HG02763 (cell line): ENCODE measurements at regions not wholly inside any gene's neighbourhood (a gene's known extent, or its start where the extent isn't known, plus 50 kb on each side); places are given as distances from the start of the nearest gene placed in this dataset.

Source experiments
- ATAC-seq: cut with Tn5 transposase; IDR thresholded peaks from one replicate; pipeline ENCODE4 v1.9.1; 2021; ENCODE audit warnings: mild to moderate bottlenecking, moderate library complexity; ENCODE audit not compliant: unreplicated experiment

DNA sequence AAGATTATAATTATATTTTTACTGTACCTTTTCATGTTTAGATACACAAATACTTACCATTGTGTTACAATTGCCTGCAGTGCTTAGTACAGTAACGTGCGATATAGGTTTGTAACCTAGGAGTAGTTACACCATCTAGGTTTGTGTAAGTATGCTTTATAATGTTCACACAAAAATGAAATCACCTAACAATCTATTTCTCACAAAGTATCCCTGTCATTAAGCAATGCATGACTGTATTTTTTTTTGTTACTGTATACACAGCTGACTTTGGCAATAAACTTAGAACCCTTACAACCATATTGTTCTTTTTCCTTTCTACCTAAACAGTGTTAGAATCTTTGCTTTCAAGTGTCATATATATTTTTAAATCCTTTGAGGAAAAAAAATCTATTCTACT, 303.0 kb upstream of the E2F7 start:
- no peak for ATAC-seq

DNA sequence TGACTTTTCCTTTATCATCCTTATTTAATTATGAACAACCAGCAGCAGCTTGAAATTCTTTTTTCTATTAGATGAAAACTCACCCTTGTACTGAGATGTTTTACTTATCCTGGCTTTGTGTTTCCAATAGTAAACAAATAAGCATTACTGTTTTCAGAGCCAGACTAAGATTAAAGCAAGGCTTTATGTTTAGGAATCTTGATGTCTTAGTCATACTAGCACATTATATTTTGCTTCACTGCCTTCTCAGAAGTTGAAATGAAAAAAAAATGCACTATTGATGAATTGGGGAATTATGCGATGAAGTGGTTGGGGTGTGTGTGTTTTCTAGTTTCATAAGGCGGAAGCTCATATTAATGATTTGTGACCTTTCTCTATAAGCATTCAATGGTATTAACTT, 301.2 kb upstream of the E2F7 start:
- no peak for ATAC-seq

DNA sequence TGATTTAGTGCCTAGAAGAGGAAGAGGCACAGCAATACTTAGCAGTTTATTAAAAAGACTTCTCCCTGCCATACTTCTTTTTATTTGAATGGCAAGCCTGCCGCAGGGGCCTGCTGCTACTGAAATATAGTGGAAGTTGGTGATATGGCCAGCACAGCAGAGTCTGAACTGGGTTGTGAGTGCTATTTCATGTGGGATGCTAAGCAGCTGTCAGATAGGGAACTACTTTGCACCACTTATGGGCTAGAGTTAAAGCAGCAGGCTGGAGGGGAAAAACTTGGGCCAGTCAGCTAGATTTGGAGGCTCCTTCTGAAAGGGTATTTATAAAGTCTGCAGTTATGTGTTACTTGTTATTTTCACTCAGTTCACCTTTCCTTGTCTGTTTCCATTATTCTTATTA, 299.0 kb upstream of the E2F7 start:
- ATAC-seq: no peak

DNA sequence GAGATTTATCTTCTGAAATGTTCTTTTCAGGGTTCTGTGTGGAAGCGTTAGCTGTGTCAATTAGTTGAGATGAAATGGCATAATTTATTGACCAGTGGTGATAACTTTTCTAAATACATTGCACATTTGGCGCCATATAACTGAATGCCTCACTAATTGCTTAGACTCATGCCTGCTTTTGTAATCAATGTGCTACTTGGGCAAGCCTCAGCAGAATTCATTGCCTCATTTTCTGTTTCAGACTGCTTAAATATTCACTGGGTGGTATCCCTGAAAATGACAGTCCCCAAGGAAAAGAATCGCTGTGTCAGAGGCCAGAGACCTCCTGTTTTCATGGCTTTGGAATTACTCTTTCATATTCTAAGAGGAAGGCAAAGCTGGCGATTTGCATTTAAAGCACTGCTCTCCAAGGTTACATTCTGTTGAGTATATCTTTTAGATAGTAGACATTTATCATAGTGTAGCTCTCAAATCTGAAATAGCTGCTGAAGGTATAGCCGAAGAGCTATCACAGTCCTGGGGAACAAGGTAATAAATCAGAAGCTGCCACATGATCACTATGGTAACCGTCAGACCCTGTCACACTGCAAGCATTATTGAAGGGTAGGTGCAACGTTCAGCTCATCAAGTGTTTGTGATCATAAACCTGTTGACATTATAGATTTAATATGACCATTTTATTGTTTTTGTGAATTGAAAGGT, 297.3 kb upstream of the E2F7 start:
- no peak for ATAC-seq

DNA sequence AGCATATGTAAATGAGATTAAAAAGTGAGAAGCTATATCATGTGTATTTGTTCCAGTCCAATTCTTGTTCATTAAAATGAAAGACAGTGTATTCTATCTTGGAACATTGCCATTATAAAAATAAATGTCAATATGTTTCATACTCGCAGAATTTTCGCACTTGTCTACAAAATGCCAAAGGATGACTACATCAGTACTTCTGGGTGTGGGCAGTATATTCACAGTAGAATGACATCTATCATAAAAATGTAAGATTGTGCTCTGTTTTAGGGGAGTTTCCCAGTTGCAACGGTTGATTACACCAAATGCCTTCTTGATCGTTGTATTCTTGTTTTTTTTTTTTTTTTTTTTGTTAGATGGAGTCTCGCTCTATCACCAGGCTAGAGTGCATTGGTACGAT, 292.3 kb upstream of the E2F7 start:
- no peak for ATAC-seq

DNA sequence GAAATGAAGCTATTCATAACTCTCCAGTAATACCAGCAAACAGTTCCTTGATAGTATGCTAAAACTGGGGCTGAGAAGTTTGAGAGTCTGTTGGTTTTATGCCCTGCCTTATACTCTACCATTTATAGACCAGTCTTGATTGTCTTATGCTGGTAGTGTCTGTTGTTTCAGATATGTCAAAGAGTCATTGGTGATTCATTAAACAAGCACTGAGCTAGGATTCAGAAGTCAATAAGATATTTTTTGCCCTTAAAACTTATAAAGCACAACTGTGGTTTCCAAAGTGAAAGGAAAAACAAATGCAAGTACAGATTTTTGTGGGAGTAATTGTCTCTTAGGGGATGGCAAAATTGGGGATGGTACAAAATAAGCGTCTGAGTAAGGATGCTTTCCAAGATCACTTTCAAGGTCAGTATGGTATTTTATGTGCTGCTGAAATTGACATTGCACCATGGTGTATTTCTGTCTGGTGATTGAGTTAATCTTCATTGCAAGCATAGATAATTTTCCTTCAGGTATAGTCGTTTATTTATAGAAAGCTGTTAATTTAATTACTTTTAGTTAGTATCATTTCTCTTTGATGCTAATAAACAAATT, 289.5 kb upstream of the E2F7 start:
- ATAC-seq: no peak

DNA sequence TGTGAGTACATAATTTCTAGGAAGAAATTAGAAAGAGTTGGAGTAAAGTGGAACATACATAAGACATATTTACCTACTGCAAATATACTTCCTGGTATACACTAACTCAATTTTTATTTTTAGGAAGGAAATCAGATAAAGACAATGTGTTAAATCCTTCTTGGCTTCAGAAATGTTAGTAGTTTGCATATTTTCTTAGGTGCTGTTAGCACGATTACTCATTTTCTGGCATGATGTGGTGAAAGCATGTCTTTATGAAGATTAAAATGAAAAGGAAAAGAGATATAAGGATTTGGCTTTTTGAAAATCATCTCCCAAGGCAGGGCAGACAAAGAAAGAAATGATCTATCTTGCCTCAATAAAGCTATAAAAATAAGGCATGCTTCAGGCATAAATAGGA, 287.6 kb upstream of the E2F7 start:
- no peak for ATAC-seq

DNA sequence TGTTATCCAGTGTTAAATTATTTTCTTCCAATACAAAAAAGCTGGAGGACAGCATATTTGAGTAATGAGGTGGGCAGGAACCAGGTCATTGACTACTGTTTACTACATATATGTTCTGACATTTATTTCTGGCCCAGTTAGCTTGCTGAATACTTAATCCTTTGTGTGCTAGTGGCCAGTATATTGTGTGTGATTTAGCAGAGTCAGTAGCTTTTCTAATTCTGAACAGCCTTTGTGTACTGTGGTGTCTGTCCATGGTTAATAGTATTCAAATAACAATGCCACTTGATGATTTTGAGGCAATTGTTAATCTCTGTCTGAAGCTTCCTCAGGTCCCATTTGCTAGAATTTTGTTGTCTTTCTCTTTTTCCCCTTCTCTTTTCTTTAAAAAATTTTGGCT, 286.5 kb upstream of the E2F7 start:
- no peak for ATAC-seq

DNA sequence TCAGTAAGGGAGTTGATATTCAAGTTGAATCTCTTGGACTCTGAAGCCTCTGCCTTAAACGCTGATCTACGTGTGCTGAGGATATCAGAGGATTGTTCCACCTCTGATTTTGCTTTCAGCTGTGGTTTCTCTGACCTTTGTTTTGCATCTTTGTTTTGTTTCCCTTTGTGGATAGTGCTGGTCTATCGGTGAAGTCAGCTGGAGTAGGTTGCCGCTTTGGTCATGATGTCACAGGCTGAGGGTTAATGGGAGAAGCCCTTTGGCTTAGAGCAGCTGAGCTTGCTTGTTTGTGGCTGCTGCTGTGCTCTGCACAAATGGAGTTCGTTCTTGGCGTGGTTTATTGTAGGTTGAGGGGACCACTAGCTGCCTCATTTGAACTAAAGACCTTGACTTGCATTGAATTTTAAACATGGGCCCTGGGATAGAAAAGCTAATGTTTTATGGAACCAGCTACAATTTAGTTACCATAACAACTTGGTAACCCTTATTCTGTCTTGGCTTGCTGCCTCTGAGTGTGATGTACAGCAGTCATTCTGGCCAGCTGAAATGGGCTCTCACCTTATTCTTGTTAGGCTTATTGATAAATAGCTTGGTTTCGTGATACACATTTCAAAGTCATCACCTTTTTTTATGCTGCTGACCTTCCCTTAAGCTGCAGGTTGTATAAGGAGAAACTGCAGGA, 284.5 kb upstream of the E2F7 start:
- no peak for ATAC-seq

DNA sequence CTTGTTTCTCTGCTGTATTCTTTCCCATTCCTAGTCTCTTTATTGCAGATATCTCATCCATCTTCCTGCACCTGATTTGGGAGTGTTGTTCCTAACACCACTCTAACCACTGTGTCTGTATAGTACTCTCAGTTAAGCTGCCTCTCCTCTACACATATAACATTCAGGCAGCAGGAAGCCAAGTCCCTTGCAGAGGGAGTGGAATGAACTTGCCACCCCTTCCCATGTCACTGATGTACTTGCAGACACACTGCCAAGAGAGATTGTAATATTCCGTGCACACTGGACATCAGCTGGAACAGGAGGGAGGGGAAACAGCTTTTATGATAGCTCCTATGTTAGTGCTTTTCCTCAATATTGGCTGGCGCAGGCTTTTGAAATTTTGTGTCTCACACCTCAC, 281.6 kb upstream of the E2F7 start:
- ATAC-seq: no peak

DNA sequence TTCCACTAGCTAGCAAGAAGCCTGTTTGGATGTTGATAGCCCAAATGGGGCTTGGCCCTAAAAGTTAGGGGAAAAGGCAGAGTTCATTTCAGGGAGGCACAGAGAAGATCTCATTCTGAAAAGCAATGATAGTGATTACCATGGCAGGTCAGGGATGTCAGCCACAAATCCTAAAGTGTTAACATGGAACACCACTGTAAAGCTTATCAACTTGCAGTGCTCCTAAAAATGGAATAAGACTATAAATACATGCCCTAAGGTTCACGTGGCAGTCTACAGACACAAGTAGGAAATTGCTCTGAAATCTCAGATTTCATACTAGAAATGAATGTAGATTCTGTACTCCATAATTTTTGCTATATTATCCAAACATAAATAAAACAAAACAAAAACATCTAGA, 280.0 kb upstream of the E2F7 start:
- no peak for ATAC-seq

DNA sequence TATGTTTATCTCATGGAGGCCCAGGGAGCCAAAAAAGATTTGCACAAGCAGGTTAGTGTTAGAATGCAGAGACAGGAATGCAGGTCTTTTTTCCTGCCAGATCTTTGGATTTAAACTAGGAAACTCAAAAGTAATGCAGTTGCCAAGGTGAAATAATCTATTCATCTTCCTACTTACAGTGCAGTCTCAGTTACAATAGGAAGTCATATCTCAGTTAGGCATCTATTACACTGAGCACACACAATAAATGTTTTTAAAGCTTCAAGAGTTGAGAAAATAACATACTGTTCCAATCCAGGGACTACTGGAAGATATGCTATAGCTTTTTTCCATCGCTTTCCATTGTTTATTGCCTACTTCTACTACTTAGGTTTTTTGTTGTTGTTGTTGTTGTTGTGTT, 279.3 kb upstream of the E2F7 start:
- no peak for ATAC-seq

DNA sequence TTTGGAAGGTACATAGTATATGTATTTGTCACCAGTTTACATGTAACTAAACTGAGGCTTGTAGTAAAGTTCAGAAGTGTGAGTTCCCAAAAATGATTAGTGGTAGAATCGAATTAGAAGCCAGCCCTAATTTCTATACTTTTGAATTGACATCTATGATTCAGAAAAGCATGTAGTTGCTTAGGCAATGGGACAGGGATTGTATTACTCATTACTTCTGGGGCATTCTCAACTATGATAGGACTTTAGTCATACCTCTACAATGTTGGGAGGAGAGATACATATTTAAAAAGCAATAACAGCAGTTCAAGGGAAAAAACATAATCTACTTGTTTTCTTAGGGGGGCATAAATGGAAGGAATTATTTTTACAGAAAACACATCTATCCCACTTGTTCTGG, 277.9 kb upstream of the E2F7 start:
- no peak for ATAC-seq

DNA sequence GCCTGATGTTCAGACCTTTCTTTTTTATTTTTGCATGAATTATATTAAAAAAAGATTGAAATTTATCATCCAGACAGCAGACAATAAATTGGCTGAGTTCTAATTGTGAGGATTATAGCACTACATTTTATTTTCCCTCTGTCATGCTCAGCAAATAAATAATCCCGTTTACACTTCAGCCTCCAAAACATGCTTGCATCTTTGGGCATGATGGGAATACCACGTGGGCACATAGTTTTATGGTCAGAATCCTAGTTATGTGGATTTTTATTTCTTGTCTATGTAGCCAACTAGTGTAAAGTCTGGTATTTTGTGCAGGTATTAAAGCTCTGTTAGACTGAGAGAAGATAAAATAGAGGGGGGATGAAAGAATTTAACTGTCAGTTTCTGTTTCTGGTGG, 276.9 kb upstream of the E2F7 start:
- no peak for ATAC-seq

DNA sequence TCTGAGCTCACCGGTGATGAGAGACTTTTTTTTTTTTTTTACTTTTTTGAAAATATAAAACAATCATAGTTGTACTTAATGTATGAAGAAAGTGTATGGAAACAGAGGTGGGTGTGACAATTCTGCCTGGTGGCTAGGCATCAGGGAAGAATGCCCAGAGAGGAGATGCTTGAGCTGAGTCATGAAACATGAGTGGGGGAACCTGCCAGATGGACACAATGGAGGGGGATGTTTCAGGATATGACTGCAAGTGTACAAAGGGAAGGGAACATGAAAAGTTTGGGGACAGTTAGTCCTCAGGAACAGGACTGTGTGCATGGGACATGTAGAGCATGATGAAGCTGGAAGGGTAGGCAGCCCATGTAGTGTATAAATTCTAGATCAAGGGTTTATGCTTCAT, 274.2 kb upstream of the E2F7 start:
- no peak for ATAC-seq

DNA sequence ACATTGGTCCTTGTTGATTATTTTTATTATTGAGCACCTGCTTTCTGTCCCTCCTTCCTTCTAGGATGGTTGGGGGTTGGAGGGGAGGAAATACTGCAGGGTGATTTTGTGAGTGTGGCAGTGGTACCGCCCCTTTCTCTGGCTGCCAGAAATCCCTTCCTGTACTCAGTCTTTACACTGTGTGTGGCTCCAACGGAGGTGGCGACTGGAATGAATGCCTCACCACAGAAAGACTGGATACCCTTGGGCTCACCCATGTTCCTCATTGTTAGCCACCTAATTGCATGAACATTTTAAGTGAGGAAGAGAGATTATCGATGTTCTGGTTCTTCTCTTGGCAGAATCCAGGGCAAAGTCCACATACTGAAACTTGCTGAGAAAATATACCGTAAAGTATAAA, 272.0 kb upstream of the E2F7 start:
- no peak for ATAC-seq

DNA sequence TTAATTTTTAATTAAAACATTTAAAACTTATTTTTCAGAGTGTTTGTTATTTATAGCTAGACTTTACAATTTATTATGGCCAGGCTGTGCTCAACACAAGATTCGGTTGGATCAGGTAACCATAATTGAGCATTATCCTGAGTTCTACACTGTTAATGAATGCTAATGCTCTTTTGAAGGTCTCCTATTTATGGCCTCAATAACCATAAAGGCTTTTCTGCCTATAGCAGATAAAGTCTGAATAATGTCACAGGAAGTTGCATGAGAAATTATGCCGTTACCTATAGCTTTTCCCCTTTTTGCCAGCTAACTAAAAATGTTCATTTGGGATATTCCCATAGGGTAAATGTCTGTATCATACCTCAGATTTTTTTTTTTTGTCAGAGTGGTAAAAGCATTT, 269.4 kb upstream of the E2F7 start:
- ATAC-seq: no peak

DNA sequence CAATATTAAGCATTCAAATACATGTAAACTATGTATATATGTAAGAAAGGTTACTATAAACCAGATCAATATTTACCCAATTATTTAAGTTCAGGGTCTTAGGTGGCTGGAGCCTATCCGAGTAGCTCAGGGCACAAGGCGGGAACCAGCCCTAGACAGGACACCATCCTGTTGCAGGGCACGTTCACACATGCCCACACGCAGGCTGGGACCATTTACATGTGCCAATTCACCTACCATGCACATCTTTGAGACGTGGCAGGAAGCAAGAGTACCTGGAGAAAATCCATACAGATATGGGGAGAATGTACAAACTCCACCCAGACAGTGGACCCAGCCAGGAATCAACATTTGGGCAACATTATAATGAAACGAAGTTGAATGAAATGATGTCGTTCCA, 263.0 kb upstream of the E2F7 start:
- no peak for ATAC-seq

DNA sequence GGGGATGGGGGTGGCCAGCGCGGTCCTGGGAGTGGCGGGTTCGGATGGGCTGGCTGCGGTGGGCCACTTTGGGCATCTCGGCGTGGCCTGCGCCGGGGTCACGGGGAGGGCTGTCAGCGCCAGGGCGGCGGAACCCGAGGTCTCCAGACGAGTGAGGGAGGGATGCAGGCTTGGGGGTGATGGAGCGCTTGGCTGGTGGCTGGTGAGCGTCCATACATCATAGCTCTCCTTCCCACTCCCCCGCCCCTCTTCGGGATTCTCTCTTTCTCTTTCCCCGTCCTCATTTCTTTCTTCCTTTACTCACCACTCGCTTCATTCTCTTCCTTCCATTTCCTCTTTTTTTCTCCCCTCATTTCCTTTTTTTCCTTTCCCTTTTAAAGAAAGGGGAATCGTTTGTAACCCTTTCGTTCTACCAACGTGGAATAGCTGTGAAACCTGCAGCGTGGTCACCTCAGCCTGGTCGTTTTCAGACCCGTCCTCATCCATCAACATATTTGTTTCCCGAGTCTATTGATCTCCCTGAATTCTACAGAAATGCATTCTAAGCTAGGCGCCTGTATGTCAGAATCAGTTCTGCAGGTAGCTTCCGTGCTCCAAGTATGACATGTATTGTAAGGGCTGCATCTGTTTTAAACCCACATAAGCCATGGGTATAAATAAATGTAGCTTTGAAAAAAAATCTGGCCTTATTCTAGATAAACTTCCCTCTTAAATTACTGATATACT, 260.3 kb upstream of the E2F7 start:
- ATAC-seq: no peak

DNA sequence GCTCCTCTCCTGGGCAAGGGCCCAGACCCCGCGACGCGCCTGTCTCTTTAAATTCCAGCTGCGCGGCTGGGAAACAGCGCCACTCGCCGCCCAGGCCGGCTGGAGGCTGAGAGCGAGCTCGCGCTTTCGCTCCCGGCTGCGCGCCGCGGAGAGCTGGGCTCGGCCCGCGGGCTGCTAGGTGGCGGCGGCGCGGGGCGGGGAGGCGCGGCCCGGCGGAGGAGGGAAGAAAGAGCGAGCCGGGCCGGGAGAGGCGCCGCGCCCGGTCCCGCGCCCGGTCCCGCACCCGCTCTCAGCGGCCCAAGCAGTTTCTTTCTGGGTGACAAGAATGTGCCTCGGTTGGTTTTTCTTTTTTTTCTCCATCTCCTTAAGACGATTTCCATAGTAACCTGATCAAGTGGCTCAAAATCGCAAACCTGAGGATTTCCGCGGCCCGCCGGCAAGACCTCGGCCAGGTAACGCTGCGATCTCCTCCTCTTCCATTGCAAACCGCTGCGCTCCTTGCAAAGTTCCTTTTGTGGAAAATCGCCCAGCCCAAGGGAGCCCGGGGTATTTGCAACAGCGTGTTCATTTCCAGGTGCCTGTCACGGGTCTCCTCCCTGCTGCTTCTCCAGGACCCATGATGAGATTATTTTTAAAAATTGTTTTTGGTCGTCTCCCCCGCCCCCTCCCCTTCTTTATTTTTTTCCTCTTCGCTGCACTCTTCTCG, 259.5 kb upstream of the E2F7 start:
- peak; percentile 90 for ATAC-seq

DNA sequence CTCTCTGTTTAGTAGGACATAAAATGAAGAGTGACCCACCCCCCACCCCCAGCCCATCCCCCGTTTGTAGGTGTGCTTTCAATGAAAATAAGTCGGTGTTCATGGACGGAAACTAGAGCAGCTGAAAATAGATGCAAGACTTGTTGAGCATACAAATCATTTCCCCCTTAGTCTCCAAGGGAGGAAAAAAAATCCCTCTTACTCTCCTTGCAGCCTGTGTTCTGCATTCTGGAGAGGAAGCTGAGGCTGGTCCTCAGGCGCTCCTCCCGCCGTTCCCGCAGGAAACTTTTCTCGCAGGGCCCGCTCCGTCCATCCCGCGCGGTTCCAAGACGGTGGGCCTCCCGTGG, 259.0 kb upstream of the E2F7 start:
- ATAC-seq: no peak
